K562 (cell line): ENCODE measurements at regions not wholly inside any gene's neighbourhood (a gene's known extent, or its start where the extent isn't known, plus 50 kb on each side); places are given as distances from the start of the nearest gene placed in this dataset.

Experiments used
- BCL6 ChIP-seq: fragments of 250-450 bp; sonication (Bioruptor Pico); IDR thresholded peaks from 2 replicates; pipeline ENCODE4 v1.4.0; 2020
- FOXO4 ChIP-seq: fragments of 450-650 bp; formaldehyde crosslinking; IDR thresholded peaks from 2 replicates; pipeline ENCODE4 v1.4.0; 2020; ENCODE audit warnings: mild to moderate bottlenecking, moderate library complexity
- GATA2 ChIP-seq: sonication (generic); formaldehyde crosslinking; IDR thresholded peaks from 2 replicates; pipeline ENCODE4 v1.4.0; 2020; ENCODE audit warnings: mild to moderate bottlenecking, missing genetic modification reagents
- HDAC1 ChIP-seq, 2 experiments: fragments of 450-650 bp; IDR thresholded peaks; 2 replicates each; pipeline ENCODE4 v1.6.1; 2016 to 2017; ENCODE audit warnings: inconsistent platforms in 1 of 2, mild to moderate bottlenecking in 1 of 2, moderate library complexity in 1 of 2
- KLF1 ChIP-seq: fragments of 450-650 bp; IDR thresholded peaks from 2 replicates; pipeline ENCODE4 v1.6.1; 2016; ENCODE audit warnings: missing genetic modification characterization, missing compliant biosample characterization
- NUFIP1 ChIP-seq: fragments of 450-650 bp; IDR thresholded peaks from 2 replicates; pipeline ENCODE4 v1.6.1; 2018; ENCODE audit not compliant: partially characterized antibody
- PREB ChIP-seq: sonication (generic); formaldehyde crosslinking; IDR thresholded peaks from 2 replicates; pipeline ENCODE4 v1.8.1; 2023; ENCODE audit warnings: mild to moderate bottlenecking, missing genetic modification reagents
- SFPQ ChIP-seq: fragments of 200-400 bp; formaldehyde crosslinking; IDR thresholded peaks from 2 replicates; pipeline ENCODE4 v1.6.1; 2017; ENCODE audit warnings: mild to moderate bottlenecking, low read depth, low read length, moderate library complexity
- TSC22D4 ChIP-seq: fragments of 450-650 bp; IDR thresholded peaks from 2 replicates; pipeline ENCODE4 v1.6.1; 2016; ENCODE audit warnings: missing genetic modification characterization, missing biosample characterization, control low read depth
- ZNF318 ChIP-seq, 2 experiments: fragments of 450-650 bp; IDR thresholded peaks; 2 replicates each; pipeline ENCODE4 v1.6.1; 2016; ENCODE audit warnings: mild to moderate bottlenecking in 2 of 2, borderline replicate concordance in 1 of 2, low read depth in 1 of 2, moderate library complexity in 1 of 2
- ZNF444 ChIP-seq: fragments of 250-450 bp; sonication (Bioruptor Pico); IDR thresholded peaks from 2 replicates; pipeline ENCODE4 v1.4.0; 2020; ENCODE audit warnings: mild to moderate bottlenecking, moderate library complexity
- ZNF511 ChIP-seq: sonication (generic); formaldehyde crosslinking; IDR thresholded peaks from 2 replicates; pipeline ENCODE4 v1.8.0; 2022; ENCODE audit warnings: mild to moderate bottlenecking, missing genetic modification reagents

GRCh38 chr2:147636238-147636882 is 208.5 kb upstream of the ACVR2A start (continued):
- no peak for TF ChIP-seq ZNF318 (IDR thresholded peaks at IDR 0.05; ENCODE audit: borderline replicate concordance in 1 of 2, low read depth in 1 of 2)
- TF ChIP-seq HDAC1 (IDR thresholded peaks at IDR 0.05): no peak
- no peak for TF ChIP-seq TSC22D4 (tag)
- no peak for TF ChIP-seq KLF1 (tag)
- no peak for TF ChIP-seq FOXO4 (CRISPR knock-in tag)
- TF ChIP-seq NUFIP1: no peak
- TF ChIP-seq SFPQ: no peak
- no peak for TF ChIP-seq PREB (CRISPR knock-in tag)
- no peak for TF ChIP-seq BCL6
- TF ChIP-seq GATA2: no peak
- TF ChIP-seq ZNF444 (CRISPR knock-in tag): no peak
- TF ChIP-seq ZNF511: no peak
